ENCODE measurements at regions not wholly inside any gene's neighbourhood (a gene's known extent, or its start where the extent isn't known, plus 50 kb on each side); places are given as distances from the start of the nearest gene placed in this dataset.

- intact Hi-C loops (cut with micrococcal nuclease) = no loop called here
- H3K27ac ChIP-seq (ENCODE audit: low read length) = no peak overlapping the region
- ATAC-seq (no peak), DNase-seq (no peak)
- TF ChIP-seq EZH2phosphoT487 (IDR thresholded peaks at IDR 0.05; ENCODE audit: borderline replicate concordance, low read length) (no peak), CTCF (conservative IDR thresholded peaks at IDR 0.05; ENCODE audit: low read depth, low read length) (no peak), EZH2 (IDR thresholded peaks at IDR 0.05; ENCODE audit: low read length, unreplicated experiment) (no peak)
- H2AFZ ChIP-seq (ENCODE audit: low read length) = no peak overlapping the region
- H3K9me3 ChIP-seq (ENCODE audit: low read length) = no peaks in the 10 kb centered on the region
- H3K36me3 ChIP-seq (ENCODE audit: low read depth, low read length) = no peaks in the 10 kb centered on the region
- ChIA-PET CTCF (no interaction called here), POLR2A (ENCODE audit: unreplicated experiment) (no interaction called here)
- no TSS peak for BruUV-seq (replicated peaks)
- H3K4me1 ChIP-seq (ENCODE audit: insufficient read depth, low read length) = no peaks in the 10 kb centered on the region
- H3K4me3 ChIP-seq (ENCODE audit: low read length) = no peak overlapping the region
- H3K27me3 ChIP-seq (ENCODE audit: low read length) = peaks cover 16% of the 10 kb centered on the region; the same call in 1 of the 2 replicates
- H3K79me2 ChIP-seq (ENCODE audit: low read length) = no peaks in the 10 kb centered on the region
- H4K20me1 ChIP-seq (ENCODE audit: low read length) = no peaks in the 10 kb centered on the region
- H3K9ac ChIP-seq (ENCODE audit: low read length) = no peak overlapping the region
- no peaks in the 10 kb centered on the region for H3K9me2 ChIP-seq (replicated peaks; ENCODE audit: low read length)
- H3F3A ChIP-seq (ENCODE audit: low read length, unreplicated experiment) = no peaks in the 10 kb centered on the region
- H3K4me2 ChIP-seq (ENCODE audit: low read length) = no peak overlapping the region
Observed at GRCh38 chr6:167538746-167539145, 213.9 kb downstream of the TTLL2 start.

GRCh38 chr6:167540796-167541195 lies 215.9 kb downstream of the TTLL2 start:
- Histone ChIP-seq H2AFZ (ENCODE audit: low read length) (no peak overlapping the region), H3F3A (ENCODE audit: low read length, unreplicated experiment) (no peaks in the 10 kb centered on the region), H3K27ac (ENCODE audit: low read length) (no peak overlapping the region), H4K20me1 (ENCODE audit: low read length) (no peaks in the 10 kb centered on the region), H3K9me2 (replicated peaks; ENCODE audit: low read length) (no peaks in the 10 kb centered on the region), H3K4me3 (ENCODE audit: low read length) (no peak overlapping the region), H3K4me1 (ENCODE audit: insufficient read depth, low read length) (no peaks in the 10 kb centered on the region), H3K27me3 (ENCODE audit: low read length) (peaks cover 14% of the 10 kb centered on the region; the same call in 1 of the 2 replicates), H3K9ac (ENCODE audit: low read length) (no peak overlapping the region), H3K9me3 (ENCODE audit: low read length) (no peaks in the 10 kb centered on the region), H3K79me2 (ENCODE audit: low read length) (no peaks in the 10 kb centered on the region), H3K4me2 (ENCODE audit: low read length) (no peak overlapping the region), H3K36me3 (ENCODE audit: low read depth, low read length) (no peaks in the 10 kb centered on the region)
- no TSS peak for BruUV-seq (replicated peaks)
- DNase-seq (no peak), ATAC-seq (no peak)
- CTCF ChIA-PET = no interaction called here
- TF ChIP-seq EZH2 (IDR thresholded peaks at IDR 0.05; ENCODE audit: low read length, unreplicated experiment) (no peak), EZH2phosphoT487 (IDR thresholded peaks at IDR 0.05; ENCODE audit: borderline replicate concordance, low read length) (no peak), CTCF (conservative IDR thresholded peaks at IDR 0.05; ENCODE audit: low read depth, low read length) (no peak)
- intact Hi-C loops (cut with micrococcal nuclease) = no loop called here
- POLR2A ChIA-PET (ENCODE audit: unreplicated experiment) = no interaction called here

GRCh38 chr6:167541544-167541943 lies 216.7 kb downstream of the TTLL2 start:
- Histone ChIP-seq H3K4me2 (ENCODE audit: low read length) (no peak overlapping the region), H3K79me2 (ENCODE audit: low read length) (no peaks in the 10 kb centered on the region), H3K9ac (ENCODE audit: low read length) (no peak overlapping the region), H3K4me3 (ENCODE audit: low read length) (no peak overlapping the region), H2AFZ (ENCODE audit: low read length) (no peak overlapping the region), H3K9me2 (replicated peaks; ENCODE audit: low read length) (no peaks in the 10 kb centered on the region), H3K9me3 (ENCODE audit: low read length) (no peaks in the 10 kb centered on the region), H3F3A (ENCODE audit: low read length, unreplicated experiment) (no peaks in the 10 kb centered on the region), H3K27ac (ENCODE audit: low read length) (no peak overlapping the region), H4K20me1 (ENCODE audit: low read length) (no peaks in the 10 kb centered on the region), H3K4me1 (ENCODE audit: insufficient read depth, low read length) (no peaks in the 10 kb centered on the region), H3K36me3 (ENCODE audit: low read depth, low read length) (no peaks in the 10 kb centered on the region), H3K27me3 (ENCODE audit: low read length) (peaks cover 14% of the 10 kb centered on the region; the same call in 1 of the 2 replicates)
- POLR2A ChIA-PET (ENCODE audit: unreplicated experiment) = no interaction called here
- CTCF ChIA-PET = no interaction called here
- DNase-seq (no peak), ATAC-seq (no peak)
- BruUV-seq (replicated peaks) = no TSS peak
- intact Hi-C loops (cut with micrococcal nuclease) = no loop called here
- no peak for TF ChIP-seq CTCF (conservative IDR thresholded peaks at IDR 0.05; ENCODE audit: low read depth, low read length)
- TF ChIP-seq EZH2phosphoT487 (IDR thresholded peaks at IDR 0.05; ENCODE audit: borderline replicate concordance, low read length) = no peak
- TF ChIP-seq EZH2 (IDR thresholded peaks at IDR 0.05; ENCODE audit: low read length, unreplicated experiment) = no peak
